BLaER1 treated with 17β-estradiol and CSF1 and Interleukin-3, amounts not matched to agents 10 nM and 100 nM (cell line): ENCODE measurements at regions not wholly inside any gene's neighbourhood (a gene's known extent, or its start where the extent isn't known, plus 50 kb on each side); places are given as distances from the start of the nearest gene placed in this dataset.

Experiments
- H3K27ac ChIP-seq, 11 experiments: shearing (Covaris generic); formaldehyde crosslinking; 2 replicates each; pipeline ENCODE4 v1.8.1; 2022
- H3K27me3 ChIP-seq, 11 experiments: shearing (Covaris generic); formaldehyde crosslinking; 2 replicates each; pipeline ENCODE4 v1.8.1; 2022
- H3K36me3 ChIP-seq, 11 experiments: shearing (Covaris generic); formaldehyde crosslinking; 2 replicates each; pipeline ENCODE4 v1.8.1; 2022
- H3K4me1 ChIP-seq, 10 experiments: shearing (Covaris generic); formaldehyde crosslinking; 2 replicates each; pipeline ENCODE4 v1.8.1; 2022
- H3K4me2 ChIP-seq, 11 experiments: shearing (Covaris generic); formaldehyde crosslinking; 2 replicates each; pipeline ENCODE4 v1.8.1; 2022
- H3K4me3 ChIP-seq, 10 experiments: shearing (Covaris generic); formaldehyde crosslinking; 2 replicates each; pipeline ENCODE4 v1.8.1; 2022
- H3K9ac ChIP-seq, 11 experiments: shearing (Covaris generic); formaldehyde crosslinking; 2 replicates each; pipeline ENCODE4 v1.8.1; 2022
- H3K9me3 ChIP-seq, 11 experiments: shearing (Covaris generic); formaldehyde crosslinking; replicated peaks in 1 of 11; 2 replicates each; pipeline ENCODE4 v1.8.1; 2022
- H4K20me1 ChIP-seq, 11 experiments: shearing (Covaris generic); formaldehyde crosslinking; 2 replicates each; pipeline ENCODE4 v1.8.1; 2022
- Cebpa-rat ChIP-seq, 11 experiments: shearing (Covaris generic); IDR thresholded peaks; 2 replicates each; pipeline ENCODE4 v1.8.1; 2022

GRCh38 chr1:96538111-96538641 lies 183.4 kb upstream of the PTBP2 start:
- Histone ChIP-seq H3K27me3 (no peaks in the 10 kb centered on the region), H3K9me3 (0 out of 22 replicates have a peak, but pooled peaks cover 0 to 6% (median 0%) of the 10 kb centered on the region in 11 experiments), H3K4me3 (no peak overlapping the region), H3K4me2 (no peak overlapping the region), H4K20me1 (no peaks in the 10 kb centered on the region), H3K4me1 (no peaks in the 10 kb centered on the region), H3K9ac (no peak overlapping the region), H3K27ac (no peak overlapping the region), H3K36me3 (no peaks in the 10 kb centered on the region)
- no peak for TF ChIP-seq Cebpa-rat (IDR thresholded peaks at IDR 0.05)

- Histone ChIP-seq H3K9me3 (no peaks in the 10 kb centered on the region), H3K27ac (no peak overlapping the region), H3K4me3 (no peak overlapping the region), H3K27me3 (no peaks in the 10 kb centered on the region), H3K9ac (no peak overlapping the region), H4K20me1 (no peaks in the 10 kb centered on the region), H3K4me2 (no peak overlapping the region), H3K36me3 (no peaks in the 10 kb centered on the region), H3K4me1 (no peaks in the 10 kb centered on the region)
- no peak for TF ChIP-seq Cebpa-rat (IDR thresholded peaks at IDR 0.05)
Observed at GRCh38 chr1:96538883-96539282, 182.7 kb upstream of the PTBP2 start.

GRCh38 chr1:96541491-96541890 lies 180.1 kb upstream of the PTBP2 start:
- Histone ChIP-seq H3K27ac (no peak overlapping the region), H4K20me1 (no peaks in the 10 kb centered on the region), H3K9me3 (no peaks in the 10 kb centered on the region), H3K4me3 (no peak overlapping the region), H3K27me3 (no peaks in the 10 kb centered on the region), H3K36me3 (no peaks in the 10 kb centered on the region), H3K4me2 (no peak overlapping the region), H3K9ac (no peak overlapping the region), H3K4me1 (no peaks in the 10 kb centered on the region)
- TF ChIP-seq Cebpa-rat (IDR thresholded peaks at IDR 0.05): no peak

GRCh38 chr1:96544051-96544830 lies 177.3 kb upstream of the PTBP2 start:
- Histone ChIP-seq H3K4me1 (no peaks in the 10 kb centered on the region), H3K9ac (no peak overlapping the region), H3K27me3 (no peaks in the 10 kb centered on the region), H3K4me2 (no peak overlapping the region), H3K4me3 (no peak overlapping the region), H4K20me1 (no peaks in the 10 kb centered on the region), H3K27ac (no peak overlapping the region), H3K36me3 (no peaks in the 10 kb centered on the region), H3K9me3 (no peaks in the 10 kb centered on the region)
- no peak for TF ChIP-seq Cebpa-rat (IDR thresholded peaks at IDR 0.05)

GRCh38 chr1:96544831-96545221 lies 176.8 kb upstream of the PTBP2 start:
- no peak overlapping the region for H3K9ac ChIP-seq
- H3K27me3 ChIP-seq: no peaks in the 10 kb centered on the region
- TF ChIP-seq Cebpa-rat (IDR thresholded peaks at IDR 0.05): no peak
- H3K36me3 ChIP-seq: no peaks in the 10 kb centered on the region
- H3K27ac ChIP-seq: no peak overlapping the region
- H3K4me2 ChIP-seq: no peak overlapping the region
- no peaks in the 10 kb centered on the region for H3K4me1 ChIP-seq
- no peaks in the 10 kb centered on the region for H4K20me1 ChIP-seq
- H3K4me3 ChIP-seq: no peak overlapping the region
- H3K9me3 ChIP-seq: no peaks in the 10 kb centered on the region

GRCh38 chr1:96545935-96546656 lies 175.5 kb upstream of the PTBP2 start:
- no peak for TF ChIP-seq Cebpa-rat (IDR thresholded peaks at IDR 0.05)
- Histone ChIP-seq H3K4me1 (no peaks in the 10 kb centered on the region), H3K27me3 (no peaks in the 10 kb centered on the region), H3K27ac (no peak overlapping the region), H3K36me3 (no peaks in the 10 kb centered on the region), H3K9ac (no peak overlapping the region), H4K20me1 (no peaks in the 10 kb centered on the region), H3K9me3 (no peaks in the 10 kb centered on the region), H3K4me2 (no peak overlapping the region), H3K4me3 (no peak overlapping the region)

GRCh38 chr1:96550061-96550460 lies 171.5 kb upstream of the PTBP2 start:
- no peaks in the 10 kb centered on the region for H4K20me1 ChIP-seq
- H3K4me1 ChIP-seq: no peaks in the 10 kb centered on the region
- no peak overlapping the region for H3K4me2 ChIP-seq
- H3K27me3 ChIP-seq: no peaks in the 10 kb centered on the region
- no peak overlapping the region for H3K27ac ChIP-seq
- H3K9me3 ChIP-seq: no peaks in the 10 kb centered on the region
- no peak overlapping the region for H3K4me3 ChIP-seq
- no peak overlapping the region for H3K9ac ChIP-seq
- H3K36me3 ChIP-seq: no peaks in the 10 kb centered on the region
- no peak for TF ChIP-seq Cebpa-rat (IDR thresholded peaks at IDR 0.05)

GRCh38 chr1:96552451-96552850 lies 169.1 kb upstream of the PTBP2 start:
- H3K36me3 ChIP-seq: no peaks in the 10 kb centered on the region
- TF ChIP-seq Cebpa-rat (IDR thresholded peaks at IDR 0.05): no peak
- H3K4me3 ChIP-seq: no peak overlapping the region
- H3K4me1 ChIP-seq: no peaks in the 10 kb centered on the region
- H3K27ac ChIP-seq: no peak overlapping the region
- H4K20me1 ChIP-seq: no peaks in the 10 kb centered on the region
- H3K27me3 ChIP-seq: no peaks in the 10 kb centered on the region
- no peak overlapping the region for H3K9ac ChIP-seq
- H3K4me2 ChIP-seq: no peak overlapping the region
- H3K9me3 ChIP-seq: no peaks in the 10 kb centered on the region

GRCh38 chr1:96553811-96554210 lies 167.8 kb upstream of the PTBP2 start:
- H3K4me3 ChIP-seq: no peak overlapping the region
- H3K9ac ChIP-seq: no peak overlapping the region
- H3K4me2 ChIP-seq: no peak overlapping the region
- no peaks in the 10 kb centered on the region for H3K36me3 ChIP-seq
- no peak for TF ChIP-seq Cebpa-rat (IDR thresholded peaks at IDR 0.05)
- H4K20me1 ChIP-seq: no peaks in the 10 kb centered on the region
- H3K4me1 ChIP-seq: no peaks in the 10 kb centered on the region; a peak in 1 of 20 replicates
- no peak overlapping the region for H3K27ac ChIP-seq
- no peaks in the 10 kb centered on the region for H3K9me3 ChIP-seq
- no peaks in the 10 kb centered on the region for H3K27me3 ChIP-seq

GRCh38 chr1:96554364-96554763 lies 167.2 kb upstream of the PTBP2 start:
- H3K9ac ChIP-seq: no peak overlapping the region
- H3K36me3 ChIP-seq: no peaks in the 10 kb centered on the region
- no peak for TF ChIP-seq Cebpa-rat (IDR thresholded peaks at IDR 0.05)
- H3K27ac ChIP-seq: no peak overlapping the region
- H3K4me3 ChIP-seq: no peak overlapping the region
- H4K20me1 ChIP-seq: no peaks in the 10 kb centered on the region
- H3K9me3 ChIP-seq: no peaks in the 10 kb centered on the region
- H3K4me2 ChIP-seq: no peak overlapping the region
- no peaks in the 10 kb centered on the region for H3K27me3 ChIP-seq
- H3K4me1 ChIP-seq: peaks cover 3 to 5% (median 4%) of the 10 kb centered on the region in 10 experiments; a peak in 15 of 20 replicates
